ENCODE measurements at regions not wholly inside any gene's neighbourhood (a gene's known extent, or its start where the extent isn't known, plus 50 kb on each side); places are given as distances from the start of the nearest gene placed in this dataset.
"Not testable (repeated sequence)": the region's sequence is repeated elsewhere in the genome, so short reads cannot be mapped to it uniquely, and the experiment has no call there.

GRCh38 chr9:82423700-82424099 is 435.1 kb downstream of the SPATA31D1 start:
- Mint-ChIP-seq H3K27me3 (ENCODE audit: unreplicated experiment) (peaks cover 1% of the 10 kb centered on the region), H3K27ac (ENCODE audit: unreplicated experiment) (no peak overlapping the region), H3K9me3 (ENCODE audit: unreplicated experiment) (no peaks in the 10 kb centered on the region), H3K36me3 (ENCODE audit: low read depth, unreplicated experiment) (no peaks in the 10 kb centered on the region), H3K4me3 (ENCODE audit: unreplicated experiment) (no peak overlapping the region), H3K4me1 (ENCODE audit: unreplicated experiment) (no peaks in the 10 kb centered on the region)
- no peak for DNase-seq (ENCODE audit: low spot score)
- TF ChIP-seq CTCF (IDR thresholded peaks at IDR 0.05; ENCODE audit: unreplicated experiment), result no peak

GRCh38 chr9:82424599-82425120 is 436.1 kb downstream of the SPATA31D1 start:
- Mint-ChIP-seq H3K4me1 (ENCODE audit: unreplicated experiment) (no peaks in the 10 kb centered on the region), H3K27ac (ENCODE audit: unreplicated experiment) (no peak overlapping the region), H3K4me3 (ENCODE audit: unreplicated experiment) (no peak overlapping the region), H3K36me3 (ENCODE audit: low read depth, unreplicated experiment) (no peaks in the 10 kb centered on the region), H3K27me3 (ENCODE audit: unreplicated experiment) (peaks cover 1% of the 10 kb centered on the region), H3K9me3 (ENCODE audit: unreplicated experiment) (no peaks in the 10 kb centered on the region)
- no peak for TF ChIP-seq CTCF (IDR thresholded peaks at IDR 0.05; ENCODE audit: unreplicated experiment)
- no peak for DNase-seq (ENCODE audit: low spot score)

GRCh38 chr9:82431121-82431520 is 442.5 kb downstream of the SPATA31D1 start:
- peaks cover 7% of the 10 kb centered on the region for H3K36me3 Mint-ChIP-seq (ENCODE audit: low read depth, unreplicated experiment)

GRCh38 chr9:82433290-82433931 is 444.8 kb downstream of the SPATA31D1 start:
- not testable (repeated sequence) for H3K27me3 Mint-ChIP-seq (ENCODE audit: unreplicated experiment); H3K9me3 Mint-ChIP-seq (ENCODE audit: unreplicated experiment); H3K36me3 Mint-ChIP-seq (ENCODE audit: low read depth, unreplicated experiment); DNase-seq (ENCODE audit: low spot score); H3K27ac Mint-ChIP-seq (ENCODE audit: unreplicated experiment); H3K4me3 Mint-ChIP-seq (ENCODE audit: unreplicated experiment); H3K4me1 Mint-ChIP-seq (ENCODE audit: unreplicated experiment)

More at GRCh38 chr9:82431121-82431520, 442.5 kb downstream of the SPATA31D1 start:
- Mint-ChIP-seq H3K4me3 (ENCODE audit: unreplicated experiment) (no peak overlapping the region), H3K27me3 (ENCODE audit: unreplicated experiment) (peaks cover 8% of the 10 kb centered on the region), H3K4me1 (ENCODE audit: unreplicated experiment) (no peaks in the 10 kb centered on the region), H3K9me3 (ENCODE audit: unreplicated experiment) (peaks cover 5% of the 10 kb centered on the region), H3K27ac (ENCODE audit: unreplicated experiment) (no peak overlapping the region)
- TF ChIP-seq CTCF (IDR thresholded peaks at IDR 0.05; ENCODE audit: unreplicated experiment), result no peak
- DNase-seq (ENCODE audit: low spot score), result no peak

- Mint-ChIP-seq H3K27me3 (ENCODE audit: unreplicated experiment) (no peaks in the 10 kb centered on the region), H3K4me1 (ENCODE audit: unreplicated experiment) (no peaks in the 10 kb centered on the region), H3K27ac (ENCODE audit: unreplicated experiment) (no peak overlapping the region), H3K36me3 (ENCODE audit: low read depth, unreplicated experiment) (peaks cover 4% of the 10 kb centered on the region), H3K9me3 (ENCODE audit: unreplicated experiment) (peaks cover 5% of the 10 kb centered on the region), H3K4me3 (ENCODE audit: unreplicated experiment) (no peak overlapping the region)
- no peak for DNase-seq (ENCODE audit: low spot score)
- TF ChIP-seq CTCF (IDR thresholded peaks at IDR 0.05; ENCODE audit: unreplicated experiment), result no peak
Observed at GRCh38 chr9:82436475-82436874, 447.9 kb downstream of the SPATA31D1 start.

GRCh38 chr9:82437183-82437582 is 448.6 kb downstream of the SPATA31D1 start:
- not testable (repeated sequence) for H3K27ac Mint-ChIP-seq (ENCODE audit: unreplicated experiment); H3K4me3 Mint-ChIP-seq (ENCODE audit: unreplicated experiment); H3K36me3 Mint-ChIP-seq (ENCODE audit: low read depth, unreplicated experiment); H3K9me3 Mint-ChIP-seq (ENCODE audit: unreplicated experiment); H3K4me1 Mint-ChIP-seq (ENCODE audit: unreplicated experiment); H3K27me3 Mint-ChIP-seq (ENCODE audit: unreplicated experiment); DNase-seq (ENCODE audit: low spot score)

Data from endothelial cell (in vitro differentiated cells).